ENCODE measurements at regions not wholly inside any gene's neighbourhood (a gene's known extent, or its start where the extent isn't known, plus 50 kb on each side); places are given as distances from the start of the nearest gene placed in this dataset.

DNA sequence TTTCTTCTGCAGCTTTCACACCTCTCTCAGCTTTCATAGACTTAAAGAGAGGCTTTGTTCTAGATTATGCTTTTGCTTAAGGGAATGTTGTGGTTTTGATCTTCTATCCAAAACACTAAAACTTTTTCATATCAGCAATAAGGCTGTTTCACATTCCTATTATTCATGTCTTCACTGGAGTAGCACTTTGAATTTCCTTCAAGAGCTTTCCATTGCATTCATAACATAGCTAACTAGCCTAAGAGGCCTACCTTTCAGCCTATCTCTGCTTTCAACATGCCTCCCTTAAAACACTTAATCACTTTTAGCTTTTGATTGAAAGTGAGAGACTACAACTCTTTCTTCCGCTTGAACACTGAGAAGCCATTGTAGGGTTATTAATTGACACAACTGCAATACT, 1117.0 kb upstream of the PHF14 start:
- DNase-seq (ENCODE audit: low read depth): no peak

GRCh38 chr7:9863545-9863944, 1110.1 kb upstream of the PHF14 start:
- DNase-seq (ENCODE audit: low read depth): no peak

- DNase-seq (ENCODE audit: low read depth): no peak
Measured at GRCh38 chr7:9869151-9869550, 1104.5 kb upstream of the PHF14 start.

GRCh38 chr7:9869566-9869965, 1104.1 kb upstream of the PHF14 start:
- DNase-seq (ENCODE audit: low read depth): no peak

GRCh38 chr7:9870674-9871073, 1103.0 kb upstream of the PHF14 start:
- no peak for DNase-seq (ENCODE audit: low read depth)

DNA sequence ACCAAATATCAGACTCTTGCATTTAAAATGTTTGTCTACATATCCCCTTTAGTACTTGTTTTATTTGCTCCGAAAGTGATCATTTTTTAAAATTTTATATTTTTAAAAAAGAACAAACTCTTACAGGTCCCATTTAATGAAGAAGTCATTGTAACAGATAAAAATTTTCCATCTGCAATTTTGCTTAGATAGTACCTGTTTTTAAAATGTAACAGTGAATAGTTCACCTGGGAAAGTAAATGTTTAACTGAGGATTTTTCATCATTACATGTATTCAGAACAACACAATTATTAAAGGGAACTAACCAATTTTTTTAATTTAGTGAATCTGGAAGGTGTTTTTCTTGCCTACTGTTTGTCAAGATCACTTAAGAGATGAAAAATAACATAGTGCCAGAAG, 1099.5 kb upstream of the PHF14 start:
- no peak for DNase-seq (ENCODE audit: low read depth)

DNA sequence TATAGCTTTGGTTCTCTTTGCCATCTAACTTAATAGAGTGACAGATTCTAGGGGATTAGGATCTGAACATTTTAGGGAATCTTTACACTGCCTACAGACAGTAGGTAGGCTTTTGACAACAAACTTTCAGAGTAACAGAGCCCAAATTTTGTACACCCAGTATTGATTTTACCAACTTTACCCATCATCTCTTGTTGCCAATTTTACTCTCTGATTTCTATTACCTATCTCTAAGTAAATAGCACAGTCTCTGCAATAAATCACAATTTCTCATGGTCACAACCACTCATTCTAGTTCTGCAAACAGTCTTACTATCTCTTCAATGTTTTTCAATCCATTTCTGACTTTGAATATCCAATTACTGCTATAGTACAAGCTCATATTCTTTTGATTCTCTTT, 1097.6 kb upstream of the PHF14 start:
- no peak for DNase-seq (ENCODE audit: low read depth)

DNA sequence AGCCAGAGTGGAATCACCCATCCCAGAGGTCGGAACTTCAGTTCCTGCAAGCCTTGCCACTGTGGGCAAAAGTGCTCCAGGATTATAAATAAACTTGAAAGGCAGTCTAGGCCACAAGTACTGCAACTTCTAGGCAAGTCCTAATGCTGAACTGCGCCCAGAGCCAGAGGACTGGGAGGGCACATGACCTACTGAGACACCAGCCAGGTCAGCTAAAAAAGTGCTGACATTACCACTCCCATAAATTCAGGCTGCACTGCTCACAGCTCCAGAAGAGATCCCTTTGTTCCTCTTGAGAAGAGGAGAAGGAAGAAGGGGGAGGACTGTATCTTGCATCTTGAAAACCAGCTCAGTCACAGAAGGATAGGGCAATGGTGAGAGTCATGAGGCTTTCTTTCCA, 1084.1 kb upstream of the PHF14 start:
- no peak for DNase-seq (ENCODE audit: low read depth)

DNA sequence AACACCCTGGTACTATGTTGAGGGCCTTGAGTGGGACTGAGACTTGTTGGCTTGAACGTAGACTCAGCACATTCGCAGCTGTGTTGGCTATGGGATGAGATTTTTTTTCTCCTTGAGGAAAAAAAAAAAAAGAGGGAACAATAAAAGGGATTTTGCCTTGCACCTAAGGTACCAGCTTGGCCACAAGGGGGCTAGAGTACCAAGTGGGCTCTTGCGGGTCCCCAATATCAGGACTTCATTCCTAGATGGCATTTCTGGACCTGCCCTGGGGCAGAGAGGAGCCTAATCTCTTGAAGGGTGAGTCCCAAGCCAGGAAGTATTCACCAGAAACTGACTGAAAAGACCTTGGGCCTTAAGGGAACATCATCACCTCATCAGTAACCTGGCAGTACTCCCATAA, 1083.6 kb upstream of the PHF14 start:
- DNase-seq (ENCODE audit: low read depth): no peak

DNA sequence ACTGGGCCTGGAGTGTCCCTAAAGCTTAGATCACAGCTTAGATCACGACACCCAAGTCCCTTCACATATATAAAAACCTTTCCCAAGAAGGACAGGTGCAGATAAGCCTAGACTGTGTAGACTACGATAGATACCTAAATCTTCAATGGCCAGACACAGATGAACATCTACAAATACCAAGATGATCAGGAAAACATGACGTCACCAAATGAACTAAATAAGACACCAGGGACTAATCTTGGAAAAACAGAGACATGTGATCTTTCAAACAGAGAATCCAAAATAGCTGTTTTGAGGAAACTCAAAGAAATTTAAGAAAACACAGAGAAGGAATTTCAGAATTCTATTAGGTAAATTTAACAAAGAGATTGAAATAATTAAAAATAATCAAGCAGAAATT, 1082.6 kb upstream of the PHF14 start:
- DNase-seq (ENCODE audit: low read depth): no peak

- no peak for DNase-seq (ENCODE audit: low read depth)
Measured at GRCh38 chr7:9900339-9900738, 1073.3 kb upstream of the PHF14 start.

- DNase-seq (ENCODE audit: low read depth): no peak
Measured at GRCh38 chr7:9921326-9921725, 1052.3 kb upstream of the PHF14 start.

DNA sequence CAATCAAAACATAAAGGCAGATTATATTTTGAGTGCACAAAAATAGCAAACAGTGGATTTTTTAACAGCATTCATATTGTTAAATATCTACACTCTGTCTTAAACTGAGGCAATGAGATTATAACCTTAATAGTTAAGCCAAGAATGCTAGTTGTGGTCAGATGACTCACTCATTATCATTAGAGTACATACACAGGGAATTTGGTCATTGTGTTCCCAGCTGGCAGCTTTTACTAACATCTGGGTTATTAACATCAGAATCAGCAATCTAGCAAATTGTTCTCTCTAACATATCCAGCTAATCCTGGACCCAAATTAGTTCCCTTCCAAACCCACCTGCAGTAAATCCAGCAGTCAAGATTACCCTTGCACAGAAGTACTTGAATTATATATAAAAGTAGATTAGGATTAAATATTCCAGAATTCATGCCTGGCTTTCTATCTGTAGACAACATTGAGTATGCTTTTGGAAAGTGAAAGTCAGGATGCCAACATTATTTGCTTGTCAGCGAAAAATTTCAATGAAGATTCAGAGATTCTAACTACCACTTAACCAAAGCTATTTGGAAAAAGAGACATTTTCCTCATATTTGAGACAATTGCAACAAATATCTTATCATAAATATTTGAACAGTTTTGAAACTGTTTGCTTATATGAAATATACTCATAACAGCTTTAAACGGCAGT, 1035.6 kb upstream of the PHF14 start:
- DNase-seq (ENCODE audit: low read depth): no peak

GRCh38 chr7:9939176-9939575, 1034.5 kb upstream of the PHF14 start:
- DNase-seq (ENCODE audit: low read depth): no peak

- DNase-seq (ENCODE audit: low read depth): no peak
Measured at GRCh38 chr7:9945131-9945530, 1028.5 kb upstream of the PHF14 start.

- no peak for DNase-seq (ENCODE audit: low read depth)
Measured at GRCh38 chr7:9945857-9946256, 1027.8 kb upstream of the PHF14 start.

GRCh38 chr7:9955138-9955537, 1018.5 kb upstream of the PHF14 start:
- DNase-seq (ENCODE audit: low read depth): no peak

GRCh38 chr7:9958486-9958885, 1015.2 kb upstream of the PHF14 start:
- no peak for DNase-seq (ENCODE audit: low read depth)

- DNase-seq (ENCODE audit: low read depth): no peak
Measured at GRCh38 chr7:9960460-9960859, 1013.2 kb upstream of the PHF14 start.

DNA sequence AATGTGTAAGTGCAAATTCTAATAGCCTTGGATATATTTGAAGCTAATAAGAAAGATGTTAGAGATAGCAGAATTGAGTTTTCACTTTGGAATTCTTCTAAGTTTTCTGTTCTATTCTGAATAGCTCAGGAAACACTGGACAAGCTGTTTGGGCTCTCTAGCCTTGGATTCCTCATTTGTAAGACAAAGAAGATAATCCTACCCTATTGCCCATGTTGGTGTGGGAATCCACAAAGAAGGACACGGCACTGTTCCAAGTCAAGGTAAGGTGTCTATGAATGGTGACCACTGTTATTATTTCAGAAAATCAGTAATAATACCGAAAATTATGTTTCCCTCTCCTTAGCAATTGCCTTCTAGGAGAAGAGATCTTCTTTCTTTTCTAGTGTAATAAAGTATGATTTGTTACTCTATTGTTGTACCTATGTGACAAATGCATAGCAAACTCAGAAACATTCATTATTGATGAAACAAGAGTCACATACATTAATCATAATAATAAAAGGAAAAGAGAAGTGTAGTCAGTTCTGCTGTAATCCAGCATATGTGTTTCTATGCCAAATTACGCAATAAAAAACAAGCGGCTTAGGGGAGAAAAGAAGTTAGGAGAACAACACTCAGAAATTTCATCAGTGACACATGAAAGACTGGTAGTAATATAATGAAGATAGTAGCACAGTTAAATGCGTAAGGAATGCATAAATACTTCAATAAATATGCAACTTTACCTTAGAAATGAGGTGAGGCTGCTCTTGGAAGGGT, 1012.3 kb upstream of the PHF14 start:
- DNase-seq (ENCODE audit: low read depth): no peak

DNA sequence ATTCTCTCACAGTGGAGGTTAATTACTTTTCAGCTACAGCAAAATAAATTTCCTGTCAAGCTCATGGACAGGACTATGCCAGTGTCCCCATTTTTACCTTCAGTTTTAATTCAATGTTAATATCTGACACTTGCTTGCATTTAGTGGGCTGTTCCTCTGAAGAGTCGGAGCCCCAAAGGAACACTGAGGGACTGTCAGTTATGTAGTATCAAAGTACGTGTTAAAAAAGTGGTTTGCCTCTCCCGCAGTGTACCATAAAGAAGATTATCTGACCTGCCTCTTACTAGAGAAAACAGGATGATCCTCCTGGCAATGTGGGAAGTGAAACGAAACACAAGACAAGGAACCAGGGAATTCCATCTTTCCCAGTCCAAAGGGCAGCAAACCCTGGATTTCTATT, 1010.9 kb upstream of the PHF14 start:
- DNase-seq (ENCODE audit: low read depth): no peak

DNA sequence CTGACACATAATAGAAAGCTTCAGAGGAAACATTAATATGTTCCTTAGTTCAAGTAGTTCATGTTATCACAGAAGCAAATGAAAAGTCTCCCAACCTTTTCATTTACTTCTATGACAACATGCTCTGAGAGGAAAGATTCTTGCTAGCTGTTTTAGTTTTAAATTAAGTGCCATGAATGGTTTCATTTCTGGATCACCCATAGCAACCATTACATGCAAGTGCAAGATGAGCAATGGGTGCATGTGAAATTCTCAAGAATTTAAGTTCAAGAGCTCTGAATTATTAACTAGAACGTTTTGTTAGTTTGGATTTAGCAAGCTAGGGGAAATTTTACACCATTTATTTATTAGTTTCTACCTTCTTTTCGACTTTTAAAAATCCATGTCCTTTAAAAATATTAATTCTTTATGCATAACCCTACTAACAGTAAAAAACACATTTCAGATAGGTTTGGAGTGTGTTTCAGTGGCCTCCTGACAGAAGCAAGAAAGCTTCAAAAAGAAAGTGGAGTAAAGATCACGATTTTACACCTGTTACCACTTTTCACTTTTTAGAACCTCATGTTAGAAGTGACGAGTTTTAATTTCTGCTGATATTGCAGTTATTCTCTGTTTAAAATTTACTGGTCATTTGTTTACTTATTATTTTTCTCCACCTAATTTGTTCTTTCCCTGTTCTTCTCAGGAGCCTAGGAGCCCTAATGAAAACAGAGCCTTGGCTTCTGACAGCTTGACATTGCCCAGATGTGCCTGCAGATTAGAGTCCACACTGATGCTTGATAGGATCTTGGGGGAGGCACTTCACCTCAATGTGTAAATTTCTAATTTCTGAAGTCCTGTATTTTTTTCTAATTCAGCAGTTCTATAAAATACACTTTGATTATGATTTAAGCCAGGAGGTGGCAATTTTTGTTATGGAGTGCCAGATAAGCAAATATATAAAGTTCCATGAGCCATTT, 995.3 kb upstream of the PHF14 start:
- no peak for DNase-seq (ENCODE audit: low read depth)

All from HS-5 (cell line).